Kidney (tissue), 13 donors: ENCODE measurements at regions not wholly inside any gene's neighbourhood (a gene's known extent, or its start where the extent isn't known, plus 50 kb on each side); places are given as distances from the start of the nearest gene placed in this dataset.

Source experiments
- DNase-seq, 5 donors: peaks; one replicate each; pipeline ENCODE4 v3.0.0-alpha.2; 2013 to 2020
- FAIRE-seq: peaks from 2 replicates; lab custom pipeline; 2012; peaks lifted over from hg19 to GRCh38; lab: Jason Lieb, UNC
- H3K27ac ChIP-seq, 2 donors: one replicate each; pipeline ENCODE4 v1.7.0; 2013; ENCODE audit warnings: low read depth in 2 of 2, low read length in 2 of 2, inconsistent platforms in 1 of 2
- H3K27me3 ChIP-seq: one replicate; pipeline ENCODE4 v1.7.1; 2013; ENCODE audit warnings: low read length, inconsistent platforms; ENCODE audit not compliant: control insufficient read depth, insufficient read depth
- H3K36me3 ChIP-seq, 3 donors: one replicate each; pipeline versions ENCODE4 v1.7.0 to v1.7.1; 2013; ENCODE audit warnings: low read length in 3 of 3, control low read depth in 1 of 3, inconsistent platforms in 1 of 3; ENCODE audit not compliant: insufficient read depth in 3 of 3, control insufficient read depth in 2 of 3
- H3K4me1 ChIP-seq, 3 donors: one replicate each; pipeline versions ENCODE4 v1.7.0 to v1.7.1; 2013; ENCODE audit warnings: low read length in 3 of 3, inconsistent platforms in 1 of 3, low read depth in 1 of 3; ENCODE audit not compliant: control insufficient read depth in 2 of 3, insufficient read depth in 2 of 3
- H3K4me3 ChIP-seq, 3 donors: one replicate each; pipeline versions ENCODE4 v1.7.0 to v1.8.1; 2013; ENCODE audit warnings: low read length in 3 of 3, control low read depth in 1 of 3, inconsistent platforms in 1 of 3
- H3K9ac ChIP-seq, 3 donors: one replicate each; pipeline versions ENCODE4 v1.7.0 to v1.7.1; 2013; ENCODE audit warnings: low read length in 3 of 3, control low read depth in 1 of 3, inconsistent platforms in 1 of 3
- H3K9me3 ChIP-seq, 3 donors: one replicate each; pipeline versions ENCODE4 v1.7.0 to v1.7.1; 2013; ENCODE audit warnings: low read length in 3 of 3, control low read depth in 1 of 3, inconsistent platforms in 1 of 3; ENCODE audit not compliant: control insufficient read depth in 2 of 3, insufficient read depth in 1 of 3
- CTCF ChIP-seq: IDR thresholded peaks from 3 replicates; pipeline ENCODE4 v1.5.1; 2012; ENCODE audit warnings: mild to moderate bottlenecking, moderate library complexity, borderline replicate concordance; ENCODE audit not compliant: insufficient read depth; ENCODE audit errors: extremely low read depth
- intact Hi-C: fragments of 100-400 bp; cut with DNase I; formaldehyde crosslinking; loops from one replicate; pipeline ENCODE4 v1.11.1; 2022
- donor health status: control.
- donor health status: control.
- donor health status: control.
- donor health status: control.
- donor health status: control.
- donor health status: DM: yes; HTN: yes; CAD: no.
- donor health status: Normal renal cell carcinoma (clear cell type).

- intact Hi-C loops = no loop called here
- Histone ChIP-seq H3K36me3 (no peaks in the 10 kb centered on the region), H3K27ac (no peak overlapping the region), H3K4me1 (no peaks in the 10 kb centered on the region), H3K27me3 (peaks cover 7% of the 10 kb centered on the region), H3K4me3 (no peak overlapping the region), H3K9me3 (peaks cover 0 to 7% (median 3%) of the 10 kb centered on the region in 3 donors), H3K9ac (no peak overlapping the region)
- FAIRE-seq = no peak
- TF ChIP-seq CTCF = no peak
- DNase-seq = no peak
Measured at GRCh38 chr4:1469043-1469442, 62.8 kb upstream of the NKX1-1 start.

- intact Hi-C loops = no loop called here
- Histone ChIP-seq H3K4me1 (no peaks in the 10 kb centered on the region), H3K27me3 (peaks cover 7% of the 10 kb centered on the region)
Measured at GRCh38 chr4:1467581-1468458, 61.6 kb upstream of the NKX1-1 start.

GRCh38 chr4:1466863-1467165 lies 60.6 kb upstream of the NKX1-1 start:
- TF ChIP-seq CTCF = no peak
- intact Hi-C loops = no loop called here
- FAIRE-seq (no peak), DNase-seq (no peak)
- Histone ChIP-seq H3K36me3 (no peaks in the 10 kb centered on the region), H3K9ac (no peak overlapping the region), H3K27ac (no peak overlapping the region), H3K4me3 (no peak overlapping the region), H3K9me3 (peaks cover 0 to 7% (median 3%) of the 10 kb centered on the region in 3 donors), H3K27me3 (peaks cover 6% of the 10 kb centered on the region), H3K4me1 (no peaks in the 10 kb centered on the region)

More at GRCh38 chr4:1467581-1468458, 61.6 kb upstream of the NKX1-1 start:
- Histone ChIP-seq H3K9me3 (peaks cover 0 to 7% (median 3%) of the 10 kb centered on the region in 3 donors), H3K9ac (no peak overlapping the region), H3K27ac (no peak overlapping the region), H3K4me3 (peak overlapping the region in 1 of 3 donors; percentile 5), H3K36me3 (no peaks in the 10 kb centered on the region)
- no peak for TF ChIP-seq CTCF
- FAIRE-seq (no peak), DNase-seq (no peak)
